BJ (cell line): ENCODE measurements at regions not wholly inside any gene's neighbourhood (a gene's known extent, or its start where the extent isn't known, plus 50 kb on each side); places are given as distances from the start of the nearest gene placed in this dataset.

Experiments used
- CTCF ChIA-PET: fragments of 350-600 bp; formaldehyde crosslinking; extraction: SDS; loops from one replicate; lab custom pipeline; 2021; ENCODE audit warnings: antibody characterized with exemption, inconsistent platforms; lab: Yijun Ruan, JAX
- POLR2A ChIA-PET: fragments of 300-600 bp; sonication (Branson Sonifier 250); formaldehyde crosslinking; extraction: SDS; loops from one replicate; lab custom pipeline; 2021; ENCODE audit warnings: antibody characterized with exemption; lab: Charles Lee
- DNase-seq: peaks from one replicate; pipeline ENCODE4 v3.0.0-alpha.2; 2011; ENCODE audit warnings: low read depth
- H3K27me3 ChIP-seq: 2 replicates; pipeline ENCODE4 v1.6.0; 2011; ENCODE audit warnings: low read length; ENCODE audit not compliant: control insufficient read depth, insufficient read depth
- H3K36me3 ChIP-seq: 2 replicates; pipeline ENCODE4 v1.5.1; 2011; ENCODE audit warnings: low read length; ENCODE audit not compliant: control insufficient read depth, insufficient read depth
- H3K4me3 ChIP-seq: 2 replicates; pipeline ENCODE4 v1.5.1; 2011; ENCODE audit warnings: low read depth, mild to moderate bottlenecking, control low read depth, low read length
- CTCF ChIP-seq: IDR thresholded peaks from 2 replicates; pipeline ENCODE4 v1.5.1; 2011; ENCODE audit warnings: low read depth, mild to moderate bottlenecking, control low read depth, inconsistent platforms, low read length, moderate library complexity; ENCODE audit not compliant: insufficient read depth

GRCh38 chr10:7092603-7093002, 318.2 kb downstream of the SFMBT2 start:
- DNase-seq: no peak
- H3K36me3 ChIP-seq: no peaks in the 10 kb centered on the region
- no peak overlapping the region for H3K4me3 ChIP-seq
- no peaks in the 10 kb centered on the region for H3K27me3 ChIP-seq
- TF ChIP-seq CTCF: no peak
- ChIA-PET CTCF (interaction anchor here (1.0 kb wide), 1 partner anchor 9 kb away, joined by 3 read pairs; no protein-coding TSS in a partner anchor), POLR2A (no interaction called here)

GRCh38 chr10:7090529-7090928, 320.3 kb downstream of the SFMBT2 start:
- no peak for TF ChIP-seq CTCF

GRCh38 chr10:7085913-7086589, 324.8 kb downstream of the SFMBT2 start:
- TF ChIP-seq CTCF: peak; percentile 20; the same call in 1 of the 2 replicates
- CTCF ChIA-PET: interaction anchor here (1.2 kb wide), 1 partner anchor 15 kb away, joined by 3 read pairs; no protein-coding TSS in a partner anchor
- POLR2A ChIA-PET: no interaction called here
- Histone ChIP-seq H3K36me3 (no peaks in the 10 kb centered on the region), H3K4me3 (no peak overlapping the region), H3K27me3 (no peaks in the 10 kb centered on the region)
- no peak for DNase-seq

More at GRCh38 chr10:7090529-7090928, 320.3 kb downstream of the SFMBT2 start:
- H3K4me3 ChIP-seq: no peak overlapping the region
- DNase-seq: no peak
- no peaks in the 10 kb centered on the region for H3K27me3 ChIP-seq
- CTCF ChIA-PET: no interaction called here
- POLR2A ChIA-PET: no interaction called here
- H3K36me3 ChIP-seq: no peaks in the 10 kb centered on the region

- H3K4me3 ChIP-seq: no peak overlapping the region
- ChIA-PET CTCF (interaction anchor here (0.6 kb wide), 1 partner anchor 39 kb away, joined by 3 read pairs; no protein-coding TSS in a partner anchor), POLR2A (no interaction called here)
- H3K36me3 ChIP-seq: no peaks in the 10 kb centered on the region
- no peak for TF ChIP-seq CTCF
- no peaks in the 10 kb centered on the region for H3K27me3 ChIP-seq
- no peak for DNase-seq
Observed at GRCh38 chr10:7085147-7085912, 325.5 kb downstream of the SFMBT2 start.

GRCh38 chr10:7084280-7085005, 326.4 kb downstream of the SFMBT2 start:
- no peak for TF ChIP-seq CTCF
- H3K4me3 ChIP-seq: no peak overlapping the region
- ChIA-PET POLR2A (no interaction called here), CTCF (no interaction called here)
- H3K27me3 ChIP-seq: no peaks in the 10 kb centered on the region
- H3K36me3 ChIP-seq: no peaks in the 10 kb centered on the region
- DNase-seq: no peak
